GM21529 (cell line): ENCODE measurements at regions not wholly inside any gene's neighbourhood (a gene's known extent, or its start where the extent isn't known, plus 50 kb on each side); places are given as distances from the start of the nearest gene placed in this dataset.

ENCODE experiments used
- ATAC-seq: cut with Tn5 transposase; IDR thresholded peaks from one replicate; pipeline ENCODE4 v1.9.1; 2021; ENCODE audit not compliant: unreplicated experiment

- no peak for ATAC-seq
Observed at GRCh38 chr22:48156603-48157355, 1394.3 kb downstream of the TBC1D22A start.

- ATAC-seq, result no peak
Observed at GRCh38 chr22:48155446-48155845, 1393.0 kb downstream of the TBC1D22A start.

- ATAC-seq, result no peak
Observed at GRCh38 chr22:48154943-48155240, 1392.4 kb downstream of the TBC1D22A start.

- ATAC-seq, result no peak
Observed at GRCh38 chr22:48154169-48154942, 1391.9 kb downstream of the TBC1D22A start.

GRCh38 chr22:48153726-48154125, 1391.3 kb downstream of the TBC1D22A start:
- ATAC-seq, result no peak

- ATAC-seq, result no peak
Observed at GRCh38 chr22:48152916-48153315, 1390.5 kb downstream of the TBC1D22A start.

- ATAC-seq, result no peak
Observed at GRCh38 chr22:48152164-48152775, 1389.8 kb downstream of the TBC1D22A start.

GRCh38 chr22:48151641-48152040, 1389.2 kb downstream of the TBC1D22A start:
- no peak for ATAC-seq

- ATAC-seq, result no peak
Observed at GRCh38 chr22:48147831-48148230, 1385.4 kb downstream of the TBC1D22A start.

GRCh38 chr22:48147404-48147803, 1385.0 kb downstream of the TBC1D22A start:
- no peak for ATAC-seq

GRCh38 chr22:48146426-48146825, 1384.0 kb downstream of the TBC1D22A start:
- no peak for ATAC-seq

GRCh38 chr22:48145738-48146137, 1383.3 kb downstream of the TBC1D22A start:
- no peak for ATAC-seq

GRCh38 chr22:48144318-48144717, 1381.9 kb downstream of the TBC1D22A start:
- no peak for ATAC-seq

- ATAC-seq, result no peak
Observed at GRCh38 chr22:48143856-48144255, 1381.4 kb downstream of the TBC1D22A start.

GRCh38 chr22:48142388-48142787, 1379.9 kb downstream of the TBC1D22A start:
- no peak for ATAC-seq

GRCh38 chr22:48141301-48141700, 1378.9 kb downstream of the TBC1D22A start:
- no peak for ATAC-seq

- ATAC-seq, result no peak
Observed at GRCh38 chr22:48140261-48140813, 1377.9 kb downstream of the TBC1D22A start.

- no peak for ATAC-seq
Observed at GRCh38 chr22:48139776-48140175, 1377.3 kb downstream of the TBC1D22A start.

GRCh38 chr22:48138855-48139254, 1376.4 kb downstream of the TBC1D22A start:
- no peak for ATAC-seq

GRCh38 chr22:48138427-48138826, 1376.0 kb downstream of the TBC1D22A start:
- no peak for ATAC-seq

GRCh38 chr22:48137640-48138039, 1375.2 kb downstream of the TBC1D22A start:
- ATAC-seq, result no peak

GRCh38 chr22:48135592-48135991, 1373.1 kb downstream of the TBC1D22A start:
- no peak for ATAC-seq
